Ishikawa (cell line): ENCODE measurements at regions not wholly inside any gene's neighbourhood (a gene's known extent, or its start where the extent isn't known, plus 50 kb on each side); places are given as distances from the start of the nearest gene placed in this dataset.

Source experiments
- CEBPB ChIP-seq: IDR thresholded peaks from 2 replicates; pipeline ENCODE4 v1.6.1; 2012
- CREB1 ChIP-seq: IDR thresholded peaks from 2 replicates; pipeline ENCODE4 v1.6.1; 2012; ENCODE audit warnings: low read depth
- EGR1 ChIP-seq: IDR thresholded peaks from 2 replicates; pipeline ENCODE4 v1.6.1; 2012
- EP300 ChIP-seq: IDR thresholded peaks from 2 replicates; pipeline ENCODE4 v1.6.1; 2012; ENCODE audit warnings: borderline replicate concordance
- FOXM1 ChIP-seq: IDR thresholded peaks from 2 replicates; pipeline ENCODE4 v1.6.1; 2012; ENCODE audit warnings: low read depth, borderline replicate concordance
- NFIC ChIP-seq: IDR thresholded peaks from 2 replicates; pipeline ENCODE4 v1.6.1; 2012
- RAD21 ChIP-seq: IDR thresholded peaks from 2 replicates; pipeline ENCODE4 v1.6.1; 2012; ENCODE audit warnings: low read depth
- TAF1 ChIP-seq: IDR thresholded peaks from 2 replicates; pipeline ENCODE4 v1.6.1; 2012; ENCODE audit warnings: low read depth, mild to moderate bottlenecking
- TCF12 ChIP-seq: IDR thresholded peaks from 2 replicates; pipeline ENCODE4 v1.6.1; 2012; ENCODE audit warnings: low read depth
- TEAD4 ChIP-seq: IDR thresholded peaks from 2 replicates; pipeline ENCODE4 v1.6.1; 2012
- YY1 ChIP-seq: IDR thresholded peaks from 2 replicates; pipeline ENCODE4 v1.6.1; 2012; ENCODE audit warnings: low read depth
- ZBTB7A ChIP-seq: IDR thresholded peaks from 2 replicates; pipeline ENCODE4 v1.6.1; 2012; ENCODE audit warnings: low read depth
- TF ChIP-seq, protein P1 (sequence below): IDR thresholded peaks from 2 replicates; pipeline ENCODE4 v1.6.1; 2012
- TF ChIP-seq, protein P2 (sequence below): IDR thresholded peaks from 2 replicates; pipeline ENCODE4 v1.6.1; 2012
- TF ChIP-seq, protein P3 (sequence below): IDR thresholded peaks from 2 replicates; pipeline ENCODE4 v1.6.1; 2012; ENCODE audit warnings: low read depth, mild to moderate bottlenecking

- no peak for TF ChIP-seq TCF12
Observed at GRCh38 chr2:23289671-23290070, 95.3 kb upstream of the KLHL29 start.

GRCh38 chr2:23291239-23291638 lies 93.7 kb upstream of the KLHL29 start:
- no peak for TF ChIP-seq TAF1
- TF ChIP-seq NFIC, result no peak

- TF ChIP-seq RAD21 (no peak), TCF12 (no peak), CREB1 (no peak)
- TF ChIP-seq, protein P1, sequence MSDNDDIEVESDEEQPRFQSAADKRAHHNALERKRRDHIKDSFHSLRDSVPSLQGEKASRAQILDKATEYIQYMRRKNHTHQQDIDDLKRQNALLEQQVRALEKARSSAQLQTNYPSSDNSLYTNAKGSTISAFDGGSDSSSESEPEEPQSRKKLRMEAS, result no peak
Observed at GRCh38 chr2:23292024-23292423, 93.0 kb upstream of the KLHL29 start.

- TF ChIP-seq, protein P2, sequence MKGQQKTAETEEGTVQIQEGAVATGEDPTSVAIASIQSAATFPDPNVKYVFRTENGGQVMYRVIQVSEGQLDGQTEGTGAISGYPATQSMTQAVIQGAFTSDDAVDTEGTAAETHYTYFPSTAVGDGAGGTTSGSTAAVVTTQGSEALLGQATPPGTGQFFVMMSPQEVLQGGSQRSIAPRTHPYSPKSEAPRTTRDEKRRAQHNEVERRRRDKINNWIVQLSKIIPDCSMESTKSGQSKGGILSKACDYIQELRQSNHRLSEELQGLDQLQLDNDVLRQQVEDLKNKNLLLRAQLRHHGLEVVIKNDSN, result no peak
- no peak for TF ChIP-seq ZBTB7A
Observed at GRCh38 chr2:23293063-23293462, 91.9 kb upstream of the KLHL29 start.

GRCh38 chr2:23293731-23294130 lies 91.2 kb upstream of the KLHL29 start:
- TF ChIP-seq YY1, result no peak
- TF ChIP-seq, protein P2, result no peak
- TF ChIP-seq RAD21, result no peak
- TF ChIP-seq CEBPB, result no peak
- no peak for TF ChIP-seq ZBTB7A
- no peak for TF ChIP-seq EGR1
- TF ChIP-seq EP300, result no peak
- TF ChIP-seq, protein P1, result no peak
- TF ChIP-seq TCF12, result no peak
- no peak for TF ChIP-seq CREB1
- TF ChIP-seq TAF1, result no peak
- TF ChIP-seq, protein P3, sequence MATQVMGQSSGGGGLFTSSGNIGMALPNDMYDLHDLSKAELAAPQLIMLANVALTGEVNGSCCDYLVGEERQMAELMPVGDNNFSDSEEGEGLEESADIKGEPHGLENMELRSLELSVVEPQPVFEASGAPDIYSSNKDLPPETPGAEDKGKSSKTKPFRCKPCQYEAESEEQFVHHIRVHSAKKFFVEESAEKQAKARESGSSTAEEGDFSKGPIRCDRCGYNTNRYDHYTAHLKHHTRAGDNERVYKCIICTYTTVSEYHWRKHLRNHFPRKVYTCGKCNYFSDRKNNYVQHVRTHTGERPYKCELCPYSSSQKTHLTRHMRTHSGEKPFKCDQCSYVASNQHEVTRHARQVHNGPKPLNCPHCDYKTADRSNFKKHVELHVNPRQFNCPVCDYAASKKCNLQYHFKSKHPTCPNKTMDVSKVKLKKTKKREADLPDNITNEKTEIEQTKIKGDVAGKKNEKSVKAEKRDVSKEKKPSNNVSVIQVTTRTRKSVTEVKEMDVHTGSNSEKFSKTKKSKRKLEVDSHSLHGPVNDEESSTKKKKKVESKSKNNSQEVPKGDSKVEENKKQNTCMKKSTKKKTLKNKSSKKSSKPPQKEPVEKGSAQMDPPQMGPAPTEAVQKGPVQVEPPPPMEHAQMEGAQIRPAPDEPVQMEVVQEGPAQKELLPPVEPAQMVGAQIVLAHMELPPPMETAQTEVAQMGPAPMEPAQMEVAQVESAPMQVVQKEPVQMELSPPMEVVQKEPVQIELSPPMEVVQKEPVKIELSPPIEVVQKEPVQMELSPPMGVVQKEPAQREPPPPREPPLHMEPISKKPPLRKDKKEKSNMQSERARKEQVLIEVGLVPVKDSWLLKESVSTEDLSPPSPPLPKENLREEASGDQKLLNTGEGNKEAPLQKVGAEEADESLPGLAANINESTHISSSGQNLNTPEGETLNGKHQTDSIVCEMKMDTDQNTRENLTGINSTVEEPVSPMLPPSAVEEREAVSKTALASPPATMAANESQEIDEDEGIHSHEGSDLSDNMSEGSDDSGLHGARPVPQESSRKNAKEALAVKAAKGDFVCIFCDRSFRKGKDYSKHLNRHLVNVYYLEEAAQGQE, result no peak
- no peak for TF ChIP-seq NFIC

- TF ChIP-seq NFIC, result no peak
- TF ChIP-seq, protein P1, result no peak
- TF ChIP-seq, protein P3, result no peak
- TF ChIP-seq FOXM1, result no peak
- TF ChIP-seq ZBTB7A, result no peak
- no peak for TF ChIP-seq YY1
- TF ChIP-seq, protein P2, result no peak
- TF ChIP-seq RAD21, result no peak
- TF ChIP-seq EGR1, result no peak
- TF ChIP-seq EP300, result no peak
- no peak for TF ChIP-seq CREB1
- no peak for TF ChIP-seq TCF12
- no peak for TF ChIP-seq TAF1
- no peak for TF ChIP-seq TEAD4
- no peak for TF ChIP-seq CEBPB
Observed at GRCh38 chr2:23294238-23294637, 90.7 kb upstream of the KLHL29 start.

DNA sequence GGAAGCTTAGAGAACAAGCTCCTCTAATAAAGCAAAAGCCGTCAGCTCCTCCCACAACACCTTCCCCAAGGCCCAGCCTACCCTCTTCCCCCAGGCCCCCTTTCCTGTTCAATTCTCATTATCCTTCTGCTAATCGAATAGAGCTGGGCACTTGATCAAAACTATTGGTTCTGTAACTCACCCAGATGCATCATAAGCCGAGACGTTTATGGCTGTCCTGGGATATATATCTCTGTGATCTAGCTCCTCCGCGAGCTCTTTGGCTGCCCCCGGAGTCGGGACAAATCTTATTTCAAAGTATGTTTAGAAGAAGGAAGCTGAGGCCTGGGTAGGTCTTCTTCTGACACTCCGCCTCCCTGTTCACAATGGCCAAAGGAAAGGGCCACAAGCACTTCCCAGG lies 88.3 kb upstream of the KLHL29 start:
- no peak for TF ChIP-seq EP300
- TF ChIP-seq TCF12, result no peak
- TF ChIP-seq, protein P3, result no peak
- no peak for TF ChIP-seq CEBPB
- no peak for TF ChIP-seq YY1
- no peak for TF ChIP-seq TEAD4
- TF ChIP-seq, protein P2, result no peak
- no peak for TF ChIP-seq EGR1
- no peak for TF ChIP-seq FOXM1
- TF ChIP-seq CREB1, result no peak
- TF ChIP-seq TAF1, result no peak
- no peak for TF ChIP-seq NFIC
- TF ChIP-seq, protein P1, result no peak
